HepG2 (cell line): ENCODE measurements at regions not wholly inside any gene's neighbourhood (a gene's known extent, or its start where the extent isn't known, plus 50 kb on each side); places are given as distances from the start of the nearest gene placed in this dataset.
"Not testable (repeated sequence)": the region's sequence is repeated elsewhere in the genome, so short reads cannot be mapped to it uniquely, and the experiment has no call there.

Source experiments
- CTCF ChIP-seq: sonication (generic); formaldehyde crosslinking; IDR thresholded peaks from 2 replicates; pipeline ENCODE4 v1.5.0; 2020; ENCODE audit warnings: mild to moderate bottlenecking, missing genetic modification reagents, moderate library complexity
- ETV6 ChIP-seq: sonication (generic); formaldehyde crosslinking; conservative IDR thresholded peaks from 2 replicates; pipeline ENCODE4 v1.4.0; 2020; ENCODE audit warnings: missing genetic modification reagents
- EZH2 ChIP-seq: conservative IDR thresholded peaks from 2 replicates; pipeline ENCODE4 v1.6.1; 2012; ENCODE audit warnings: mild to moderate bottlenecking, low read depth, low read length, moderate library complexity
- HNF4G ChIP-seq, 2 experiments: sonication (generic) in 1 of 2; formaldehyde crosslinking in 1 of 2; IDR thresholded peaks; 2 replicates each; pipeline versions ENCODE4 v1.4.0 to v1.6.1; 2011 to 2020; ENCODE audit warnings: borderline replicate concordance in 2 of 2, low read depth in 2 of 2, mild to moderate bottlenecking in 2 of 2, low read length in 1 of 2, missing genetic modification reagents in 1 of 2, moderate library complexity in 1 of 2
- NR2F1 ChIP-seq, 2 experiments: fragments of 450-650 bp in 1 of 2; formaldehyde crosslinking in 1 of 2; IDR thresholded peaks; 2 replicates each; pipeline versions ENCODE4 v1.5.0 to v1.6.1; 2016 to 2020; ENCODE audit warnings: mild to moderate bottlenecking in 1 of 2, missing compliant biosample characterization in 1 of 2, missing genetic modification reagents in 1 of 2, moderate library complexity in 1 of 2
- PPARG ChIP-seq: conservative IDR thresholded peaks from 2 replicates; pipeline ENCODE4 v1.6.1; 2016; ENCODE audit warnings: missing biosample characterization, missing genetic modification reagents
- RARA ChIP-seq: IDR thresholded peaks from 2 replicates; pipeline ENCODE4 v1.6.1; 2016; ENCODE audit warnings: missing genetic modification reagents, missing compliant biosample characterization
- TCF7L2 ChIP-seq: IDR thresholded peaks from 2 replicates; pipeline ENCODE4 v1.6.1; 2011; ENCODE audit warnings: mild to moderate bottlenecking, low read depth, low read length, moderate library complexity
- ZNF687 ChIP-seq: sonication (generic); formaldehyde crosslinking; IDR thresholded peaks from 2 replicates; pipeline ENCODE4 v1.5.1; 2020; ENCODE audit warnings: mild to moderate bottlenecking, missing genetic modification reagents, moderate library complexity

GRCh38 chr1:121470401-121470800, 285.6 kb downstream of the SRGAP2C start:
- not testable (repeated sequence) for TF ChIP-seq CTCF (CRISPR knock-in tag); ETV6 (CRISPR knock-in tag); HNF4G (IDR thresholded peaks at IDR 0.05; ENCODE audit: borderline replicate concordance, low read depth, low read length); HNF4G (CRISPR knock-in tag; IDR thresholded peaks at IDR 0.05; ENCODE audit: borderline replicate concordance, low read depth); PPARG (CRISPR knock-in tag); ZNF687 (CRISPR knock-in tag); RARA (CRISPR knock-in tag); NR2F1 (CRISPR knock-in tag; IDR thresholded peaks at IDR 0.05); EZH2; TCF7L2
